Fibroblast of upper back skin (primary cell): ENCODE measurements at regions not wholly inside any gene's neighbourhood (a gene's known extent, or its start where the extent isn't known, plus 50 kb on each side); places are given as distances from the start of the nearest gene placed in this dataset.
A peak's percentile ranks its signal among the peaks of the same experiment; 100 is the strongest.

Experiments used
- DNase-seq: peaks from one replicate; pipeline ENCODE4 v3.0.0-alpha.2; 2013

- no peak for DNase-seq
Observed at GRCh38 chr15:37794947-37795346, 139.5 kb upstream of the TMCO5A start.

GRCh38 chr15:37801529-37801928, 132.9 kb upstream of the TMCO5A start:
- DNase-seq: no peak

GRCh38 chr15:37806808-37807207, 127.6 kb upstream of the TMCO5A start:
- DNase-seq: no peak

GRCh38 chr15:37810381-37810780, 124.1 kb upstream of the TMCO5A start:
- DNase-seq: no peak

GRCh38 chr15:37813306-37813705, 121.1 kb upstream of the TMCO5A start:
- no peak for DNase-seq

- no peak for DNase-seq
Observed at GRCh38 chr15:37814847-37815515, 119.5 kb upstream of the TMCO5A start.

DNA sequence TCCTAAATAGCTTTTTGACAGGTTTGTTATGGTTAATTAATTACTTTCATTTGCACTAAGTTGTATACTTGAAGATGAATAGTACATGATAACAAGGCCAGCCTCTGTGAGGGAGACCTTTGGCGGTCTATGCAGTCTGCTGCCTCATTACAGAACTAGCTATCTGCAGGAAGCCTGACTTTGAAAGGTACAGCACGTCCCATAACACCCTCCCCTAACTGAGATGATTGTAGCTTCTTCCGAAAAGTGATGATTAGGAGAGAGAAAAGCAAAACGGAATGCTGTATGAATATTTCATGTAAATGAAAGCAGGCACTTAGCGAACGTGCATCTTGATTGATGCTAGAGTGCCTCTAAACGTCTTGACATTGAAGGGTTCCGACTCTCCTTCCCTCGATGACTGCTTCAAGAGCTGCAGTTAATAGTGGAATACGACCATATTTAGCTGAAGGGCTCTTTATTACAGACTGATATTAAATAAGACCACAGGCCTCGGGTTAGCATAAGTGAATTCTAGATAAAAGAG, 116.2 kb upstream of the TMCO5A start:
- no peak for DNase-seq

GRCh38 chr15:37819191-37819590, 115.2 kb upstream of the TMCO5A start:
- peak; percentile 59 for DNase-seq

GRCh38 chr15:37820380-37821128, 113.9 kb upstream of the TMCO5A start:
- no peak for DNase-seq

DNA sequence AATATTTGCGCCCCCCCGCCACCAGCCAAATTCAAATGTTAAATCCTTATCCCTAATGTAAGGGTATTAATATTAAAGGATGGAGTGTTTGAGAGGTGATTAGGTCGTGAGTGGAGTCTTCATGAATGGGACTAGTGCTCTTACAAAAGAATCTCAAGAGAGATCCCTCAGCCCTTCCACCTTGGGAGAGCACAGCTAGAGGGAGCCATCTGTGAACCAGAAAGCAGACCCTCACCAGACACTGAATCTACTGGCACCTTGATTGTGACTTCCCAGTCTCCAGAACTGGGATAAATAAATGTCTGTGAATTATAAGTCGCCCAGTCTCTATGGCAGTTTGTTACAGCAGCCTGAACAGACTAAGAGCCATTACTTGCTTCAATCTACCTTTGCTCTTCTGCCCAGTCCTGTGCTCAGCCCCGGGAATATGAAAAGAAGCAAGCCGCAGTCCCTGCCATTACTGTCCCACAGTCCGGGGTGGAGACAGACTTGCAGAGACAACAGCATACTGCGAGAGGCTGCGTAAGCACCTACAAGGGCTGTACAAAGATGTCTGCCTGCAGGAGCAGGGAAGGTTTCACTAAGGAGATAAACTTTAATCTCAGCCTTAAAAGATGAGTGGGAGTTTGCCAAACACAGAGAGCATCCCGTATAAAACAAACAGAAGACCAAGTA, 110.7 kb upstream of the TMCO5A start:
- DNase-seq: no peak

- DNase-seq: peak; percentile 97
Observed at GRCh38 chr15:37824717-37825382, 109.6 kb upstream of the TMCO5A start.

DNA sequence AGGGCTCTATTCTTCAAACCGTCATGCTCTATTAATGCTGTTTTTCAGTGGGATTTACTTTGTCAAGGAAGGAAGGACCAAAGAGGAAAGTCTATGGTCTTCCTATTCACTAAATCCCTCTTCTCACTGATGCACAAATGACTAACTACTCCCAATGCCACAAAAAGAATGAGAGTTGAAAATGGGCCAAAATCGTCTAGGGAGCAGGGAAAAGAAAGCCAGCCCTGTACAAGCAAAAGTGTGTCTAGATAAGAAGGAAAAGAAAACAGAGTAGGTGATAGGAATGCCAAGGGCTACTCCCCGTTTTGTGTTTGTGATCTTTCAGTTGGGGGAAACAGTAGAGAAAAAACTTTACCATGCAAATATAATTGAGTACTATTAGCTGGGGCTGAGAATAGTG, 97.2 kb upstream of the TMCO5A start:
- peak; percentile 65 for DNase-seq

DNA sequence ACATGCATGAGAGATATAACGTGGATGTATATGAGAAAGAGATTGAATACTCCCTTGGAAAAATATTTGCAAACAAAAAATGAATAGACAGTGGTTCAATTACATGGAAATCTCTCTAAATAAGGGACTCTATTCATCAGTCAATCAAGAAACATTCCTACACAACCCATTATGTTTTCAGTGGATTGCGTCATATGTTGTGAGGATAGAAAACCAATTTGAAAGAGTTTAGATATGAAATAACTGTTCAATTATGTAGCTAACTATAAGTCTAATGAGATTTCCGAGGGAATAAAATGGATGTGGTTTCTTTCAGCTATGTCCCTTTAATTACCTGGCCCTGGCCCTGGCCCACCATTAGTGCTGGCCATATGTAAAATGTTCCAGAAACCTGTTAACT, 86.7 kb upstream of the TMCO5A start:
- DNase-seq: no peak

DNA sequence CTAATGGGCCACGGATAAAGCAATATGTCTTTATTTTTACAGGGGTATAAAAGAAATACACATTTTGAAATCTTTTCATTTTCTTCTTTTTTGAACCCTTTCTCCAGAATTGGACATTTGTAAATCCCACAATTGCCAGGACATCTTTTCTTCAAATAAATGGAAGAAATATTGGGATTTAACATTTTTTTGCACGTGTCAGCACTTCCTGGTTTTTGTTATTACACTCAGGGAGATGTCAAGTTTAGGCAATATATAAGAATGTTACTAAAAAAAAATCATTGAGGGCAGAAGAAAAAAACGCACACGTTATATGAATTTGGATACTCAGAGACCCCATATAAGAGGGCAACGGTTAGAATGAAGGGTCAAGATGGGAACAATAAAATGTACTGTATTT, 78.3 kb upstream of the TMCO5A start:
- DNase-seq: no peak

- no peak for DNase-seq
Observed at GRCh38 chr15:37860896-37861295, 73.5 kb upstream of the TMCO5A start.

- DNase-seq: no peak
Observed at GRCh38 chr15:37865687-37866086, 68.8 kb upstream of the TMCO5A start.

DNA sequence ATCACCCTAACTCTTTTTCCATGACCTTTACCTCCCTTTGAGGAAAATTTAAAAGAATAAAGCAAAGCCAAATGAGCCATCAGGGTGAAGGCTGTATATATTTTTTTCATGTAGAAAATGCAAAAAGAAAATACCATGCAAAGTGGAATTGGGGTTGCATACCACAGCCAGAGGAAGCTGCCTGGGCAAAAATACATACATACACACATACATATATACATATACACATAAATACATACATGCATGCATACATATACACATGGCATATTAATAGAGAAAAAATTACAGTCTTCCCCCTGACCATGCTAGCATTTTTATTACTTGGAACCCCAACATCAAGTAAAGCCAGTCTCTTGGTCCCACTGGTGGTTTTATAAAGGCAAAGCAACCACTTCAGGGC, 63.7 kb upstream of the TMCO5A start:
- DNase-seq: no peak

DNA sequence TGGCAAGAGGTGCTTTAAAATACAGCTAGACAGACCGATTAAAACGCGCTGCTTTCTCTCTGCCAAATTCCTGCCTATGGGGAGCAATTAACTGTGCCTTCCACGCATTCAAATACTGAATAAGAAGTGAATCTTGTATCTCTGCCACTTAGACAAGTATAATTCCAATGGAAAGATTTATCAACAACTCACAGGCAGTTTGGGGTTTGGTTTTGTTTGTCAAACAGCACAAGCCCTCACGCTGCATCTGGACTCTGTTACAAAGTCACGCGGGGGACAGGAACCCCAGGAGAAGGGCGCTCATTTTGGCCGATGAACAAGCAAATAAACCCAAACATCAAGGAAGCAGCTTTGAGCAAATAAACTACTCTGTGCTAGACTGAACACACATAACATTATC, 61.8 kb upstream of the TMCO5A start:
- DNase-seq: no peak

DNA sequence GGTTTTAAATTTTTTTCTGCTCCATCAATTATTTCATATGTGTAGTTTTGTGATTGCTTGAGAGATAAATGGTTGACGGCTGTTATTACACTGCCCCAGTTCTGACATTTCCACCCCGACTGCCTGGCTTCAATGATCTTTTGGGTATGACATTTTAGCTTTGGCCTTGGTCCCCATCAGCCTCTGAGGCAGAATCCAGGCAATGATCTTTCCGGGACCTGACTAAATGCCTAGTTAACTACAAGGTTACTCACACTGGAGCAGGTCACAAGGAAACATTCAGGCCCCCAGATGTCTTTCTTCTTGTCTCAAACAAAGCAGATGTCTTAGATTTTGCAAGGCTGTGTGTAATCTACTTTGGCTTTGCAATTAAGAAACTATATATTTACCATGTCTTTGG, 61.1 kb upstream of the TMCO5A start:
- peak; percentile 24 for DNase-seq

GRCh38 chr15:37876900-37877299, 57.5 kb upstream of the TMCO5A start:
- DNase-seq: no peak

GRCh38 chr15:37877851-37878741, 56.3 kb upstream of the TMCO5A start:
- peak; percentile 93 for DNase-seq
